ENCODE measurements at regions not wholly inside any gene's neighbourhood (a gene's known extent, or its start where the extent isn't known, plus 50 kb on each side); places are given as distances from the start of the nearest gene placed in this dataset.
A peak's percentile ranks its signal among the peaks of the same experiment; 100 is the strongest.

DNA sequence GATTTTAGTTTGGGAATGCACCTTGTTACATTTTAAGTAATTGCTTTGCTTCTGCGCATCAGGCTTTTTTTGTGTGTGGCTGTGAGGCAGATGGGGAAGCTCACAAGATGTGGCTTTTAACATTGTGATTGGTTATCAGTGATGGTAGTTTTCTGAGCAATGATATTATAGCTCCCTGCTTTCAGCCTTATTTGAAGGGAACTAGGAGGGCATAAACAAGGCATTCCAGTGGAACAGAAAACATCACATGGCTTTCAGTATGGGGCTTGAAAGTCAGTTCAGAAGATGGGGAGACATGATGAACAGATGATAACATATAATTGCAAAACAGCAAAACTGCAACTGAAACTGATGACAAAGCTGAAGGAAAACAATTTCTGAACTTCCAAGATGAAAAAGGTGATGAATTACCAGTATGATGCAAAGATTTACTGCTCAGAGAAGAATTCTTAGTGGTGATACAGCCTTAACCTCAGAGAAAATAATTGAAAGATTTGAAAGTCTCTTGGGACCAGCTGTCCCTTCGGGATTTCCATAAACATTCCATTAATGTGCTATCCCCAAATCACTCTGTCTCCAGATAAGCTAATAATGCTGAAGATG is 439.7 kb downstream of the RND3 start:
- Histone ChIP-seq H3K36me3 (no peaks in the 10 kb centered on the region), H3K27ac (no peak overlapping the region), H3K4me1 (ENCODE audit: control insufficient read depth in 1 of 2, low read depth in 2 of 2) (no peaks in the 10 kb centered on the region), H3K27me3 (replicated peaks; ENCODE audit: insufficient read depth) (no peaks in the 10 kb centered on the region), H3K9me3 (no peaks in the 10 kb centered on the region), H3K4me3 (no peak overlapping the region)
- ATAC-seq (ENCODE audit: insufficient number of reproducible peaks, low FRiP score, low read depth) (no peak), DNase-seq (ENCODE audit: low spot score) (no peak)
- no peak for TF ChIP-seq CTCF (IDR thresholded peaks at IDR 0.05)

DNA sequence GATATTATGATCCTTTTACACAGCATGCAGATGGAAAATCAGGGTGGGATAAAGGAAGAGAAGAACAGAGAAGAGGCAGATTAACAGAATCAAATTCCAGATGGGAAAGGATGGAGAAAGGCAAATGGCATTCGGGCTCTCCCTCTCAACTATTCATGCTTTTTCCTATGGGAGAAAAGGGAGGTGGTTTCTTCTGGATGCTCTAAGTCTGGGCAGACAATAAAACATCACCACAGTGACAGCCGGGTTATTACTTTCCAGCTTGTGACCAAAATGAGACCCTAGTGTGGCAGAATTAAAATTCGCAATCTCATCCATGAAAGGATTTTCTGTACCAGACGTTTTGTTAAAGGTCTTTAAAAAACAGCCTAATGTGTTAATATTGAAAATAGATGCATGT is 440.7 kb downstream of the RND3 start:
- DNase-seq (ENCODE audit: low spot score) (no peak), ATAC-seq (ENCODE audit: insufficient number of reproducible peaks, low FRiP score, low read depth) (no peak)
- no peaks in the 10 kb centered on the region for H3K9me3 ChIP-seq
- H3K4me3 ChIP-seq = no peak overlapping the region
- no peaks in the 10 kb centered on the region for H3K4me1 ChIP-seq (ENCODE audit: control insufficient read depth in 1 of 2, low read depth in 2 of 2)
- no peaks in the 10 kb centered on the region for H3K27me3 ChIP-seq (replicated peaks; ENCODE audit: insufficient read depth)
- no peaks in the 10 kb centered on the region for H3K36me3 ChIP-seq
- H3K27ac ChIP-seq = no peak overlapping the region
- TF ChIP-seq CTCF (IDR thresholded peaks at IDR 0.05) = no peak

GRCh38 chr2:150046211-150046610 is 441.3 kb downstream of the RND3 start:
- Histone ChIP-seq H3K4me1 (ENCODE audit: control insufficient read depth in 1 of 2, low read depth in 2 of 2) (no peaks in the 10 kb centered on the region), H3K9me3 (no peaks in the 10 kb centered on the region), H3K4me3 (peak overlapping the region; percentile 1), H3K27ac (no peak overlapping the region), H3K36me3 (no peaks in the 10 kb centered on the region), H3K27me3 (replicated peaks; ENCODE audit: insufficient read depth) (no peaks in the 10 kb centered on the region)
- TF ChIP-seq CTCF (IDR thresholded peaks at IDR 0.05) = no peak
- no peak for ATAC-seq (ENCODE audit: insufficient number of reproducible peaks, low FRiP score, low read depth)
- DNase-seq (ENCODE audit: low spot score) = no peak

DNA sequence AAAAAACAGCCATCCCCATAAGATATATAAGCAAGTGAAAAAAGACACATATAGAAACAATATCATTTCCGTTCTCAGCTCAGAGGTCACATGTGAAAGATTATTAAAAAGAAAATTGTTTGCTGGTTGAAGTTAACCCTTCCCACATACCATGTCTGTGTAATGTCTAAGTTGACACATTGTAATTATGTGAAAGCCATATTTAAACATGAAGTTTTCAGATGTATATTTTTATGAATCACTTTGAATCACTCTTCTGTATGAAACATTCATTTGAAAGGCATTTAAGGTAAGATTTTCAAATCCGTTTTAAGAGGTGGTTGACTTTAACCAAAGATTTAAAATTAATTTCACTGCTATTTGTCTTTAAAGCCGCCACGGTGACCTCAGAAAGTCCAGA is 441.9 kb downstream of the RND3 start:
- no peak for TF ChIP-seq CTCF (IDR thresholded peaks at IDR 0.05)
- no peaks in the 10 kb centered on the region for H3K36me3 ChIP-seq
- no peak for DNase-seq (ENCODE audit: low spot score)
- H3K27ac ChIP-seq = no peak overlapping the region
- no peaks in the 10 kb centered on the region for H3K27me3 ChIP-seq (replicated peaks; ENCODE audit: insufficient read depth)
- no peaks in the 10 kb centered on the region for H3K9me3 ChIP-seq
- H3K4me3 ChIP-seq = no peak overlapping the region
- no peak for ATAC-seq (ENCODE audit: insufficient number of reproducible peaks, low FRiP score, low read depth)
- H3K4me1 ChIP-seq (ENCODE audit: control insufficient read depth in 1 of 2, low read depth in 2 of 2) = no peaks in the 10 kb centered on the region

- no peak overlapping the region for H3K4me3 ChIP-seq
- no peaks in the 10 kb centered on the region for H3K9me3 ChIP-seq
- no peaks in the 10 kb centered on the region for H3K36me3 ChIP-seq
- H3K4me1 ChIP-seq (ENCODE audit: control insufficient read depth in 1 of 2, low read depth in 2 of 2) = no peaks in the 10 kb centered on the region
- ATAC-seq (ENCODE audit: insufficient number of reproducible peaks, low FRiP score, low read depth) = no peak
- no peak for DNase-seq (ENCODE audit: low spot score)
- no peak overlapping the region for H3K27ac ChIP-seq
- TF ChIP-seq CTCF (IDR thresholded peaks at IDR 0.05) = no peak
- no peaks in the 10 kb centered on the region for H3K27me3 ChIP-seq (replicated peaks; ENCODE audit: insufficient read depth)
Measured at GRCh38 chr2:150043172-150043500, 444.3 kb downstream of the RND3 start.

All from thoracic aorta (tissue), 2 donors.